GM19043 (cell line): ENCODE measurements at regions not wholly inside any gene's neighbourhood (a gene's known extent, or its start where the extent isn't known, plus 50 kb on each side); places are given as distances from the start of the nearest gene placed in this dataset.
"Not testable (repeated sequence)": the region's sequence is repeated elsewhere in the genome, so short reads cannot be mapped to it uniquely, and the experiment has no call there.

Experiments used
- ATAC-seq: cut with Tn5 transposase; IDR thresholded peaks from one replicate; pipeline ENCODE4 v1.9.1; 2021; ENCODE audit warnings: low read depth; ENCODE audit not compliant: unreplicated experiment

GRCh38 chr1:181191494-181192040 lies 103.1 kb downstream of the IER5 start:
- ATAC-seq: no peak

GRCh38 chr1:181192316-181192715 lies 103.8 kb downstream of the IER5 start:
- ATAC-seq: no peak

GRCh38 chr1:181202986-181203555 lies 114.6 kb downstream of the IER5 start:
- ATAC-seq: no peak

- ATAC-seq: no peak
Measured at GRCh38 chr1:181204530-181204929, 116.0 kb downstream of the IER5 start.

GRCh38 chr1:181205901-181206300 lies 117.4 kb downstream of the IER5 start:
- ATAC-seq: no peak

GRCh38 chr1:181206513-181206912 lies 118.0 kb downstream of the IER5 start:
- ATAC-seq: no peak

- ATAC-seq: no peak
Measured at GRCh38 chr1:181206979-181207790, 118.7 kb downstream of the IER5 start.

GRCh38 chr1:181208083-181208482 lies 119.6 kb downstream of the IER5 start:
- no peak for ATAC-seq

- no peak for ATAC-seq
Measured at GRCh38 chr1:181208967-181209366, 120.5 kb downstream of the IER5 start.

DNA sequence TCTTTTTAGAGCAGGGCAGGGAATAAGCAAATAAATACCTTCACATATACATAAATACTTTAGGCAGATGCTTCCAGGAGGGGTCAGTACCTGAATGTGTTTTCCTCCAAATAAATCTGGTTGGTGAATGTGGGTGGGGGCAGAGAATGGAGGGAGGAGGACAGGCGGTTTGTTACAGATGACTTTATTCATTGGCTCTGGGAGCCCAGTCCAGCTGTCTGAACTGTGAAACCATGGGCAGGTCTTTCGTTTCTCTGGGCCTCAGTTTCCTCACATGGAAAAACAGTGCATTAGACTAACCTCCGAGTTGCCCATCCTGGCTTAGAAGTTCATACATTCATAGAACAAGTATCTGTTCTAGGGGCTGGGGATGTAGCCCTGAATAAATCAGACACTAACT lies 124.6 kb downstream of the IER5 start:
- ATAC-seq: no peak

DNA sequence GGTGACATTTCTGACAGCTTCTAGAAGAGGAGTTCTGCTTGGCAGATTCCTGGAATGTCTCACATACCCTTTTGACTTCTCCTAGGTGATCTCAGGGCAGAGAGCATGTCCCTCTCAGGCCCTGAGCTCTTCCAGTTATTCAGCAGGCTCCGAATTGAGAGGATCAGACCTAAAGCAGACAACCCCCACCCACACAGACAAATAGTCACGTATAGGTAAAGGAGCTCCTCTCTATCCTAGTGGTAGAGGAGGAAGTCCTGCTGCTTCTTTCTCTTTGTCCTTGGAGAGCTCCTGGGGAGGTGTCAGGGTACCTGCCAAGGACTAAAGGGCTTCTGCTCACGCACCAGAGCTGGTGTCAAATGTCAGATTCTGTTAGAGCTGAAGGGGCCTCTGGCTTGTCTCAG lies 128.1 kb downstream of the IER5 start:
- ATAC-seq: no peak

GRCh38 chr1:181219938-181220337 lies 131.4 kb downstream of the IER5 start:
- ATAC-seq: no peak

DNA sequence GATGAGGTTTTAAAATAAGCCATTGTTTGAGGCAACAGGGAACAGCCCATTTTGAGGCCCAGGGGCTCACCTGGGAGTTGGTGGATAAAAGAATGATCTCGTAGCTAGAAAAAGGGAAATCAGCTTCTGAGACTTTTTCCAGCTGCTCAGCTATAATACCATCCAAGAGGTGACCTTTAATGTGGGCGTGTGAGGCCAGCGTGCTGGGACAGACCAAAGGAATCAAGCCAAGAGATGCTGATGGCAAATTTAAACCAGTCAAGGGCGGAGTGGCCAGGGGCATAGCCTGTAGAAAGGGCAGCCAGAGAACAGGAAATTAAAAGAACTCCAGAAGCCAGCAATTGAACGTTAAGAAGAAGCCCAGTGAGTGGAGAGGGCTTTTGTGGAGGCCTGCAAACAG lies 132.6 kb downstream of the IER5 start:
- no peak for ATAC-seq

DNA sequence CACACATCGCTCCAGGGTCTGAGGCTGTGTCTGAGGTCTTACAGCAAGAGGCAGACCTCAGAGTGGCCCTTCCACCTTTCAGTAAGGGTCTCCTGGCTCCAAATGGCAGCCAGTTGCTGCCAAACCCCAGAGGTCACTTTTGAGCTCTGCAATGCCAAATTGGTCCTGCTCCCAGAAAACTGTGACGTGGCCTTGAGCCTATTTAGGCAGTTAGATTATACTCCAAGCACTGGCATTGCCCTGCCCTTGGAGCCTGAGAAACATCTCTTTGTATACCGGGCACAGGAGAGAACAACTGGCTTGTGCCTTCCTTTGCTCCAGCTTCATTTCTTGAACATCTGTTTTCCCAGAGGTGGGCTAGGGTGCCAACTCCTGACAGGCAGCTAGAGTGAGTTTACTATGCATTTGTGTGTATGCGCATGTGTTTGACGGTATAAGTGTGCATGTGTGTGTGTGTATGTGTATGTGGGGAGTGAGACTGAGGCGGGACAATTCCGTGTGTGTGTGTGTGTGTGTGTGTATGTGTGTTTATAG lies 134.5 kb downstream of the IER5 start:
- no peak for ATAC-seq

- not testable (repeated sequence) for ATAC-seq
Measured at GRCh38 chr1:181226728-181227127, 138.2 kb downstream of the IER5 start.

DNA sequence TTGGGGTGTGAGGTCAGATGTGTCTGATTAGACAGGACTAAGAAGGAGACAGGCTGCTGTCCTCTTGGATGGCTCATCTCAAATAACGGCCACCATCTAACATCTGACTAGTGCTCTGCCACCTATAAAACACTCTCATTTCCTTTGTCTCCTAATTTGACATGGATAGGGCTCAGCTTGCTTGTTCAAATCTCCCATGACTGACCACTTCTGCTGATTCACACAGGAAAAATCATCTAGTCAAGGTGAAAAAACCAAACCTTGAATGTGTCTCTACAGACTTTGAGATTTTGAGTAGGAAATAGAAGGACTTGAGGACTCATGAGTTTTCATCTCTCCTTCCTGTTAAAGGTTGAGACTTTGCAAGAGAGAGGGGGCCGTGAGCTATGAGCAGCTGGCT lies 150.6 kb downstream of the IER5 start:
- ATAC-seq: no peak

GRCh38 chr1:181246320-181246719 lies 157.8 kb downstream of the IER5 start:
- ATAC-seq: not testable (repeated sequence)

GRCh38 chr1:181248361-181248760 lies 159.9 kb downstream of the IER5 start:
- ATAC-seq: not testable (repeated sequence)

DNA sequence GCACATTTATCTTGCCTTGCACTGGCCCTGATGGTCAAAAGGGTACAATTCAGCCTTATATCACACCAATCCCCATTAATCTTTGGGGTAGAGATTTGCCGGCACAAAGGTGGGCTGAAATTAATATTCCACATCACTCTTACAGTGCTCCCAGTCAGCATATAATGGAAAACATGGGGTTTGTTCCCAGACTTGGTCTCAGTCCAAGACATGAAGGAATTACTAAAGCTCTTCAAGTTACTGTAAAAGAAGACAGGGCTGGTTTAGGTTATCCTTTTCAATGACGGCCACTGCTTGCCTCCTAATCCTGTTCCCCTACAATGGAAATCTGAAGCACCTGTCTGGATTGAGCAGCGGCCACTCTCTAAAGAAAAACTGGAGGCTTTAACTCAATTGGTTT lies 160.7 kb downstream of the IER5 start:
- no peak for ATAC-seq

DNA sequence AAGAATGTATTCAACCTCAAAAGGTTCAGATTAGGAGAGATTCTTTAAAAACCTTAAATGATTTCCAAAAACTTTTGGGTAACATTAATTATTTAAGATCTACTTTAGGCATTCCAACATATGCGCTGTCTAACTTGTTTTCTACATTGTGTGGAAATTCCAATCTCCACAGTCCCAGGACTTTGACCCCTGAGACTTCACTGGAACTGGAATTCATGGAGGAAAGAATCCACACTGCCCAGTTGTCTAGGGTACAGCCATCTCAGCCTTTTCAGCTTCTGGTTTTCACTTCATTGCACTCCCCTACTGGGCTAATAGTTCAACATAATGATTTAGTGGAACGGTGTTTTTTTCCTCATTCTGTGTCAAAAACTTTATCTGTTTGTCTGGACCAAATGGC lies 161.5 kb downstream of the IER5 start:
- no peak for ATAC-seq

DNA sequence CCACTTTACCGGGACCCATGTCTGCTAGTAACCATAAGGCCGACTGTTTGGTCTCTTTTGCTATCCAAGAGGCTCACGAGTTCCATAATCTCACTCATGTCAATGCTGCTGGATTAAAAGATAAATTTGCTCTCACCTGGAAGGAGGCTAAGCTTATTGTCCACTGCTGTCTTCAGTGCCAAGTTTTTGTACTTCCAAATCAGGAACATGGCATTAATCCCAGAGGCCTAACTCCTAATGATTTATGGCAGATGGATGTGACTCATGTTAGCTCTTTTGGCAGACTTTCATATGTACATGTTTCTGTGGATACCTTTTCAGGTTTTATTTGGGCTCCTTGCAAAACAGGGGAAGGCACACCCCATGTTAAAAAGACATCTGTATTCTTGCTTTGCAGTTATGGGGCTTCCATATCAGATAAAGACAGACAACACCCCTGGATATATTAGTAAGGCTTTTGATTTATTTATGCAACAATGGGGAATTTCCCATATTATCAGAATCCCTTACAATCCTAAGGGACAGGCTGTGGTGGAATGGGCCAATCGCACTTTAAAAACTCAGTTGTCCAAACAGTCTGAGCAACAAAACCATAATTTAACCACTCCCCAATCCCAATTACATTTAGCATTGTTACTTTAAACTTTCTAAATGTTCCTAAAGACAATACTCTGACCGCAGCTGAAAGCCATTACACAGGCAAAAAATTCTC lies 162.7 kb downstream of the IER5 start:
- no peak for ATAC-seq
